Neuronal stem cell (in vitro differentiated cells): ENCODE measurements at regions not wholly inside any gene's neighbourhood (a gene's known extent, or its start where the extent isn't known, plus 50 kb on each side); places are given as distances from the start of the nearest gene placed in this dataset.
A peak's percentile ranks its signal among the peaks of the same experiment; 100 is the strongest.

Source experiments
- DNase-seq: peaks from one replicate; pipeline ENCODE4 v3.0.0-alpha.2; 2013; ENCODE audit warnings: low spot score
- H2AFZ ChIP-seq: one replicate; pipeline ENCODE4 v1.6.1; 2013; ENCODE audit warnings: mild to moderate bottlenecking, low read length, inconsistent platforms
- H2AK5ac ChIP-seq: 2 replicates; pipeline ENCODE4 v1.6.1; 2013; ENCODE audit warnings: low read depth, mild to moderate bottlenecking, inconsistent platforms, low read length, moderate library complexity, mixed read lengths
- H2BK120ac ChIP-seq: 2 replicates; pipeline ENCODE4 v1.6.1; 2013; ENCODE audit warnings: low read depth, mild to moderate bottlenecking, inconsistent platforms, low read length, moderate library complexity, mixed read lengths
- H2BK12ac ChIP-seq: one replicate; pipeline ENCODE4 v1.6.1; 2013; ENCODE audit warnings: low read length, inconsistent platforms
- H2BK15ac ChIP-seq: 2 replicates; pipeline ENCODE4 v1.6.1; 2013; ENCODE audit warnings: mild to moderate bottlenecking, low read length, inconsistent platforms, mixed read lengths
- H2BK5ac ChIP-seq: one replicate; pipeline ENCODE4 v1.6.1; 2013; ENCODE audit warnings: inconsistent platforms, mild to moderate bottlenecking, low read length, moderate library complexity
- H3K14ac ChIP-seq: one replicate; pipeline ENCODE4 v1.6.1; 2013; ENCODE audit warnings: low read length, inconsistent platforms
- H3K18ac ChIP-seq: 2 replicates; pipeline ENCODE4 v1.6.1; 2013; ENCODE audit warnings: low read length, inconsistent platforms
- H3K23ac ChIP-seq: 2 replicates; pipeline ENCODE4 v1.6.1; 2013; ENCODE audit warnings: low read depth, mild to moderate bottlenecking, mixed read lengths, low read length, inconsistent platforms; ENCODE audit not compliant: poor library complexity
- H3K27ac ChIP-seq: replicated peaks from 3 replicates; pipeline ENCODE4 v1.5.1; 2013; ENCODE audit warnings: low read length, inconsistent platforms
- H3K27me3 ChIP-seq, 3 experiments: 2 replicates each; pipeline ENCODE4 v1.6.1; 2013; ENCODE audit warnings: low read length in 3 of 3, mild to moderate bottlenecking in 2 of 3, inconsistent platforms in 1 of 3, low read depth in 1 of 3, mixed read lengths in 1 of 3, moderate library complexity in 1 of 3; ENCODE audit not compliant: control insufficient read depth in 3 of 3, insufficient read depth in 3 of 3
- H3K36me3 ChIP-seq, 2 donors: replicated peaks in 1 of 2; 2 replicates each; pipeline ENCODE4 v1.6.1; 2013; ENCODE audit warnings: low read length in 2 of 2; ENCODE audit not compliant: control insufficient read depth in 2 of 2, insufficient read depth in 2 of 2
- H3K4ac ChIP-seq: 2 replicates; pipeline ENCODE4 v1.6.1; 2013; ENCODE audit warnings: inconsistent platforms, mild to moderate bottlenecking, low read length, moderate library complexity
- H3K4me1 ChIP-seq, 2 donors: 1 replicate in 1 of 2; 2 replicates in 1 of 2; pipeline ENCODE4 v1.6.1; 2013; ENCODE audit warnings: low read length in 2 of 2, low read depth in 1 of 2; ENCODE audit not compliant: control insufficient read depth in 2 of 2, insufficient read depth in 1 of 2
- H3K4me2 ChIP-seq: one replicate; pipeline ENCODE4 v1.6.1; 2013; ENCODE audit warnings: mild to moderate bottlenecking, low read length, inconsistent platforms; ENCODE audit not compliant: insufficient read depth, poor library complexity, severe bottlenecking
- H3K4me3 ChIP-seq, 2 donors: 2 replicates each; pipeline ENCODE4 v1.5.1; 2013; ENCODE audit warnings: low read length in 2 of 2, mild to moderate bottlenecking in 2 of 2, inconsistent platforms in 1 of 2, moderate library complexity in 1 of 2
- H3K79me1 ChIP-seq: one replicate; pipeline ENCODE4 v1.6.1; 2013; ENCODE audit warnings: low read depth, mild to moderate bottlenecking, inconsistent platforms, low read length, moderate library complexity
- H3K9ac ChIP-seq: one replicate; pipeline ENCODE4 v1.6.1; 2013; ENCODE audit warnings: mild to moderate bottlenecking, low read depth, low read length, inconsistent platforms; ENCODE audit not compliant: poor library complexity
- H3K9me3 ChIP-seq, 2 donors: replicated peaks in 1 of 2; 2 replicates each; pipeline versions ENCODE3 to v1.6.1; 2013; ENCODE audit warnings: low read length in 2 of 2, mild to moderate bottlenecking in 2 of 2, inconsistent platforms in 1 of 2, low read depth in 1 of 2, mixed read lengths in 1 of 2, moderate library complexity in 1 of 2; ENCODE audit not compliant: control insufficient read depth in 2 of 2, insufficient read depth in 1 of 2
- H4K8ac ChIP-seq: one replicate; pipeline ENCODE4 v1.6.1; 2013; ENCODE audit warnings: low read depth, mild to moderate bottlenecking, inconsistent platforms, low read length, moderate library complexity
- H4K91ac ChIP-seq: one replicate; pipeline ENCODE4 v1.6.1; 2013; ENCODE audit warnings: low read length, low read depth, mild to moderate bottlenecking, inconsistent platforms; ENCODE audit not compliant: poor library complexity
- WGBS, 2 donors: extraction: QIAGEN DNeasy Blood & Tissue Kit; methylation state at CpG; one replicate each; pipeline ENCODE4 v1.1.7; 2013; ENCODE audit warnings: missing lambda C conversion rate in 2 of 2, mixed read lengths in 1 of 2; ENCODE audit not compliant: insufficient read length in 2 of 2, insufficient replicate concordance in 1 of 2; ENCODE audit errors: extremely low coverage in 2 of 2; 5-methylcytosine and 5-hydroxymethylcytosine counted together

DNA sequence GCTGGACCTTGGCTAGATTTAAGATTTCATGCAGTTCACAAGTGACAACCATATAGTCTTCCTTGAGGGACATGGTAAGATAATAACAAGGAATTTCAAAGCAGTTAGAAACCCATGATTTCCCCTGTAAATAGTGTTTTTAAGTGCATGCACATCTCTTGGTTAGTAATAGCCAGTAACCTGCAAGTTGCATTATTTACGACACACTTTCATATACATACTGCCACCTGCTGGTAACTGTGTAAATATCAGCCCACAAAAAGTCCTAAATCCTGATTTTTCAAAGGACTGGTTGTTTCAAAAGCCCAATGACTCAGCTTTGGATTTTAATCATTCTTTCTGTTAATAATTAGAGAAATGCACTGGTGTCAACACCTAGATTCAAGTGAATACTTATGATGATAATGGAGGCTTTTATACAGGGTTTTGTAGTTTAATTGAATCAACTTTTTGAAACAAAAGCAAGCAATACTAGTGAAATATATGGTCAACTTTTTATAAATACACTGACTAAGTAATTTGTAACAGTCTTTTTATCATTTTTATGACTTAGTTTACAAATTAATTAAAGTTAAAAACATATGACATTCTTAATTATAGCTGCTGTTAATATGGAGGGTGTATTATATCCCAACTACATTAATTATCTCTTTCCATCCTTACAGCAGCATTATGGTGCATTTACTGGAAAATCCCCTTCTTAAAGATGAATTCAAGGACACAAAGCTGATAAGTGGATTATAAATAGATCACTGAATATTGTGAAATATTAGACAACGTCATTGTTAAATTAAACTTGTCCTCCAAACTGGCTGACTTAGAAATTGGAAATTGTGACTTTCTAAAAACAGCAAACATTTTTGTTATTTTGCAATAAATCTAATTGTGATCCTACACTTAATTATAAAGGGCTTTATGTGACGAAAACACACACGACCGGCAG, 367.7 kb upstream of the SEMA3D start:
- H4K91ac ChIP-seq, result no peak overlapping the region
- no peak overlapping the region for H2BK12ac ChIP-seq
- no peak overlapping the region for H3K9ac ChIP-seq
- DNase-seq, result peak; percentile 50
- no peak overlapping the region for H3K4me3 ChIP-seq
- no peak overlapping the region for H3K23ac ChIP-seq
- H3K4me2 ChIP-seq, result no peak overlapping the region
- no peak overlapping the region for H2BK120ac ChIP-seq
- no peak overlapping the region for H2AK5ac ChIP-seq
- no peak overlapping the region for H2BK5ac ChIP-seq
- H3K4me1 ChIP-seq, result peaks cover 0 to 2% of the 10 kb centered on the region in 2 donors
- no peak overlapping the region for H3K27ac ChIP-seq
- H4K8ac ChIP-seq, result no peak overlapping the region
- H2AFZ ChIP-seq, result no peak overlapping the region
- no peak overlapping the region for H3K18ac ChIP-seq
- H3K79me1 ChIP-seq, result no peaks in the 10 kb centered on the region
- H2BK15ac ChIP-seq, result no peak overlapping the region
- no peak overlapping the region for H3K14ac ChIP-seq
- no peak overlapping the region for H3K4ac ChIP-seq
- H3K36me3 ChIP-seq, result no peaks in the 10 kb centered on the region
- WGBS, 2 donors, result no CpG with 5 or more reads among the region's 5 CpGs
- H3K9me3 ChIP-seq, result no peaks in the 10 kb centered on the region
- H3K27me3 ChIP-seq, result no peaks in the 10 kb centered on the region

DNA sequence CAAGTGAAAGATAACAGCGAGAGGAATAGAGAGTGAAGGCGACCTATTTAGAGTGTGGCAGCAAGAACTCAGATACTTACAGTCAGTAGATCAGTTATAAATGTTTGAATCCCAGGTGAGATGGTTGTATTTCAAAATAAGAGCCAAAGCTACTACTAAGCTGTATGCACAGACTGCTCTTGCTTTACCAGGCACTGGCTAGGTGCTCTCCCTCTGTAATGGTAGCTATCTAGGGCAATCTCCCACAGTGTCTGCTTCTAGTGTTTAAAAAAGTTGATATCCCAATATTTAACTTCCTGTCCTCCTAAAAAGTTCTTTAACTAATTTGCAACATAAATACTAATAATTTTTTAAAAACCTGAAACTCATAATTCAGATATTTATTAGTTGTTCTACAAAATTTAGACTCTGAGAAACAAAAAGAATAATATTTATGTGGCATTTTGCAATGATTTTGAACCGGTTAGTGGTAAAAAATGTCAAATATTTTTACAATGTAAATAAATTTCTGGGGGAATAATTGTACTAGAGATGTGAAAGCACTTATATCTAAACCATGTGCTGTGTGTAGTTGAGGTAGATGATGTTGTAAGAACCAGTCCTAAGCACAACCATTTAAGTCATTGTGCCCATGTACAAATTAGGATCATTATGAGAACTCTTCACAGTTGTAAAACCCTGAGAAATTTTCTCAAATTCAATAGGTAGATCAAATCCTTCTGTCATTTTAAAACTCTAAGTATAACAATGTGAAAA, 349.3 kb upstream of the SEMA3D start:
- Histone ChIP-seq H2BK5ac (no peak overlapping the region), H3K23ac (no peak overlapping the region), H3K14ac (no peak overlapping the region), H3K4ac (no peak overlapping the region), H3K4me1 (no peaks in the 10 kb centered on the region), H3K27ac (no peak overlapping the region), H2BK12ac (no peak overlapping the region), H3K4me2 (no peak overlapping the region), H4K91ac (no peak overlapping the region), H3K27me3 (no peaks in the 10 kb centered on the region), H4K8ac (no peak overlapping the region), H2BK120ac (no peak overlapping the region), H3K36me3 (no peaks in the 10 kb centered on the region), H3K9me3 (no peaks in the 10 kb centered on the region), H2AK5ac (no peak overlapping the region), H3K79me1 (no peaks in the 10 kb centered on the region), H3K4me3 (no peak overlapping the region), H2AFZ (no peak overlapping the region), H3K9ac (no peak overlapping the region), H2BK15ac (no peak overlapping the region), H3K18ac (no peak overlapping the region)
- DNase-seq, result no peak
- no CpG with 5 or more reads among the region's 3 CpGs for WGBS, 2 donors

GRCh38 chr7:85529831-85530230, 343.0 kb upstream of the SEMA3D start:
- Histone ChIP-seq H2AK5ac (no peak overlapping the region), H3K79me1 (no peaks in the 10 kb centered on the region), H3K18ac (no peak overlapping the region), H2AFZ (peak overlapping the region; percentile 12), H2BK15ac (no peak overlapping the region), H3K4ac (no peak overlapping the region), H4K91ac (no peak overlapping the region), H3K27ac (no peak overlapping the region), H2BK12ac (no peak overlapping the region), H3K4me3 (no peak overlapping the region), H3K14ac (no peak overlapping the region), H3K23ac (no peak overlapping the region), H2BK5ac (no peak overlapping the region), H3K27me3 (no peaks in the 10 kb centered on the region), H3K9ac (no peak overlapping the region), H2BK120ac (no peak overlapping the region), H3K36me3 (no peaks in the 10 kb centered on the region), H4K8ac (no peak overlapping the region), H3K4me2 (no peak overlapping the region), H3K4me1 (no peaks in the 10 kb centered on the region), H3K9me3 (no peaks in the 10 kb centered on the region)
- no CpG with 5 or more reads among the region's 4 CpGs for WGBS, 2 donors
- DNase-seq, result no peak

- Histone ChIP-seq H3K4me3 (no peak overlapping the region), H3K9me3 (no peaks in the 10 kb centered on the region), H2BK12ac (no peak overlapping the region), H3K18ac (no peak overlapping the region), H3K79me1 (no peaks in the 10 kb centered on the region), H2BK15ac (no peak overlapping the region), H2BK5ac (no peak overlapping the region), H3K4me2 (no peak overlapping the region), H4K91ac (no peak overlapping the region), H4K8ac (no peak overlapping the region), H3K27me3 (no peaks in the 10 kb centered on the region), H3K4me1 (no peaks in the 10 kb centered on the region), H3K9ac (no peak overlapping the region), H2BK120ac (no peak overlapping the region), H3K27ac (no peak overlapping the region), H2AFZ (no peak overlapping the region), H2AK5ac (no peak overlapping the region), H3K23ac (no peak overlapping the region), H3K4ac (no peak overlapping the region), H3K36me3 (no peaks in the 10 kb centered on the region), H3K14ac (no peak overlapping the region)
- DNase-seq, result no peak
- no CpG with 5 or more reads among the region's 3 CpGs for WGBS, 2 donors
Observed at GRCh38 chr7:85529201-85529600, 342.3 kb upstream of the SEMA3D start.
